Liver (tissue), 8 donors: ENCODE measurements at regions not wholly inside any gene's neighbourhood (a gene's known extent, or its start where the extent isn't known, plus 50 kb on each side); places are given as distances from the start of the nearest gene placed in this dataset.

Source experiments
- DNase-seq: peaks from one replicate; pipeline ENCODE4 v3.0.0-alpha.2; 2017; ENCODE audit warnings: low spot score
- H3K27ac ChIP-seq, 2 donors: one replicate each; pipeline ENCODE4 v1.7.0; 2013; ENCODE audit warnings: inconsistent platforms in 2 of 2, low read length in 2 of 2, control low read depth in 1 of 2, low read depth in 1 of 2, mild to moderate bottlenecking in 1 of 2
- H3K27me3 ChIP-seq, 4 donors: one replicate each; pipeline versions ENCODE4 v1.6.1 to v1.7.0; 2013; ENCODE audit warnings: low read length in 3 of 4, inconsistent platforms in 1 of 4, mild to moderate bottlenecking in 1 of 4, moderate library complexity in 1 of 4; ENCODE audit not compliant: control insufficient read depth in 4 of 4, insufficient read depth in 4 of 4
- H3K36me3 ChIP-seq, 4 donors: one replicate each; pipeline versions ENCODE4 v1.6.1 to v1.7.0; 2013; ENCODE audit warnings: low read length in 3 of 4, mild to moderate bottlenecking in 3 of 4, low read depth in 1 of 4, moderate library complexity in 1 of 4; ENCODE audit not compliant: control insufficient read depth in 4 of 4, insufficient read depth in 3 of 4
- H3K4me1 ChIP-seq, 4 donors: one replicate each; pipeline versions ENCODE4 v1.6.1 to v1.7.0; 2013; ENCODE audit warnings: low read length in 3 of 4, mild to moderate bottlenecking in 3 of 4, moderate library complexity in 1 of 4; ENCODE audit not compliant: control insufficient read depth in 4 of 4, insufficient read depth in 4 of 4
- H3K4me3 ChIP-seq, 3 donors: one replicate each; pipeline versions ENCODE4 v1.6.1 to v1.7.0; 2013; ENCODE audit warnings: low read length in 3 of 3, control low read depth in 1 of 3, low read depth in 1 of 3, mild to moderate bottlenecking in 1 of 3
- H3K9ac ChIP-seq, 2 donors: one replicate each; pipeline ENCODE4 v1.7.0; 2013; ENCODE audit warnings: low read length in 2 of 2, mild to moderate bottlenecking in 2 of 2, moderate library complexity in 2 of 2, control low read depth in 1 of 2, low read depth in 1 of 2
- H3K9me3 ChIP-seq, 4 donors: one replicate each; pipeline versions ENCODE4 v1.6.1 to v1.7.0; 2013; ENCODE audit warnings: low read length in 3 of 4; ENCODE audit not compliant: control insufficient read depth in 4 of 4
- ATF3 ChIP-seq: IDR thresholded peaks from 2 replicates; pipeline ENCODE4 v1.6.1; 2016; ENCODE audit warnings: antibody characterized with exemption
- CTCF ChIP-seq: fragments of 150-350 bp; IDR thresholded peaks from 2 replicates; pipeline ENCODE4 v1.5.1; 2017; ENCODE audit warnings: improper control_type of control experiment, low read depth, low read length; ENCODE audit not compliant: missing input control
- EGR1 ChIP-seq, 2 donors: IDR thresholded peaks; 2 replicates each; pipeline ENCODE4 v1.6.1; 2016 to 2018; ENCODE audit warnings: antibody characterized with exemption in 2 of 2, low read depth in 2 of 2
- FOXA2 ChIP-seq: IDR thresholded peaks from 2 replicates; pipeline ENCODE4 v1.6.1; 2016; ENCODE audit warnings: antibody characterized with exemption
- GABPA ChIP-seq, 2 donors: IDR thresholded peaks in 1 of 2; conservative IDR thresholded peaks in 1 of 2; 2 replicates each; pipeline ENCODE4 v1.6.1; 2016; ENCODE audit warnings: antibody characterized with exemption in 2 of 2, mild to moderate bottlenecking in 1 of 2, moderate library complexity in 1 of 2
- HNF4A ChIP-seq, 2 donors: conservative IDR thresholded peaks; 2 replicates each; pipeline ENCODE4 v1.6.1; 2016; ENCODE audit warnings: antibody characterized with exemption in 2 of 2, mild to moderate bottlenecking in 2 of 2
- HNF4G ChIP-seq: IDR thresholded peaks from 2 replicates; pipeline ENCODE4 v1.6.1; 2016; ENCODE audit warnings: antibody characterized with exemption
- MAX ChIP-seq: IDR thresholded peaks from 2 replicates; pipeline ENCODE4 v1.6.1; 2016; ENCODE audit warnings: antibody characterized with exemption
- RAD21 ChIP-seq, 2 donors: IDR thresholded peaks; 2 replicates each; pipeline ENCODE4 v1.6.1; 2016; ENCODE audit warnings: antibody characterized with exemption in 2 of 2, mild to moderate bottlenecking in 2 of 2
- REST ChIP-seq: IDR thresholded peaks from 2 replicates; pipeline ENCODE4 v1.6.1; 2016; ENCODE audit warnings: antibody characterized with exemption, mild to moderate bottlenecking
- RXRA ChIP-seq, 2 donors: IDR thresholded peaks; 2 replicates each; pipeline ENCODE4 v1.6.1; 2017 to 2018; ENCODE audit warnings: antibody characterized with exemption in 2 of 2, mild to moderate bottlenecking in 1 of 2
- SP1 ChIP-seq: IDR thresholded peaks from 2 replicates; pipeline ENCODE4 v1.6.1; 2018; ENCODE audit warnings: antibody characterized with exemption, mild to moderate bottlenecking
- TAF1 ChIP-seq: conservative IDR thresholded peaks from 2 replicates; pipeline ENCODE4 v1.6.1; 2016; ENCODE audit warnings: antibody characterized with exemption, mild to moderate bottlenecking
- WGBS: extraction: QIAGEN DNeasy Blood & Tissue Kit; methylation state at CpG from one replicate; pipeline ENCODE4 v1.1.7; 2013; 5-methylcytosine and 5-hydroxymethylcytosine counted together
- donor health status: healthy.
- donor health status: healthy.
- donor health status: healthy.
- donor health status: healthy.
- donor health status: healthy.

- Histone ChIP-seq H3K9me3 (no peaks in the 10 kb centered on the region), H3K27me3 (no peaks in the 10 kb centered on the region), H3K36me3 (no peaks in the 10 kb centered on the region), H3K4me1 (no peaks in the 10 kb centered on the region), H3K27ac (no peak overlapping the region), H3K4me3 (no peak overlapping the region), H3K9ac (no peak overlapping the region)
- 20% methylated on average over 2 of the region's 2 CpGs for WGBS
- DNase-seq = no peak
- TF ChIP-seq HNF4A (conservative IDR thresholded peaks at IDR 0.05) (no peak), EGR1 (IDR thresholded peaks at IDR 0.05; ENCODE audit: low read depth in 2 of 2) (no peak), TAF1 (no peak), ATF3 (no peak), RXRA (IDR thresholded peaks at IDR 0.05) (no peak), RAD21 (IDR thresholded peaks at IDR 0.05) (no peak), HNF4G (no peak), REST (no peak)
These were observed 1310.8 kb upstream of the AGA start for GRCh38 chr4:178752954-178753525.

GRCh38 chr4:178778496-178778895 lies 1336.3 kb upstream of the AGA start:
- TF ChIP-seq MAX = no peak
- TF ChIP-seq HNF4G = no peak
- TF ChIP-seq CTCF = no peak
- TF ChIP-seq SP1 = no peak
- no peak for TF ChIP-seq REST
- no peak for TF ChIP-seq GABPA (IDR thresholded peaks at IDR 0.05 in 1 of 2, conservative IDR thresholded peaks at IDR 0.05 in 1 of 2)
- TF ChIP-seq FOXA2 = no peak
- no peak for TF ChIP-seq TAF1
- TF ChIP-seq RXRA (IDR thresholded peaks at IDR 0.05) = no peak
- Histone ChIP-seq H3K27me3 (no peaks in the 10 kb centered on the region), H3K9ac (no peak overlapping the region), H3K9me3 (peaks cover 0 to 3% (median 0%) of the 10 kb centered on the region in 4 donors), H3K4me1 (no peaks in the 10 kb centered on the region), H3K36me3 (no peaks in the 10 kb centered on the region), H3K4me3 (no peak overlapping the region), H3K27ac (no peak overlapping the region)
- DNase-seq = no peak
- WGBS = 70% methylated on average over 8 of the region's 8 CpGs
